Heart left ventricle (tissue), 13 donors: ENCODE measurements at regions not wholly inside any gene's neighbourhood (a gene's known extent, or its start where the extent isn't known, plus 50 kb on each side); places are given as distances from the start of the nearest gene placed in this dataset.

Source experiments
- POLR2A ChIP-seq, 2 donors: fragments of 450-650 bp; IDR thresholded peaks; one replicate each; pipeline ENCODE4 v1.6.1; 2017; ENCODE audit warnings: antibody characterized with exemption in 2 of 2, mild to moderate bottlenecking in 2 of 2, moderate library complexity in 2 of 2
- TF ChIP-seq, protein P1 (sequence below), 12 donors: fragments of 200-600 bp; sonication (generic) in 4 of 12; IDR thresholded peaks; one replicate each; pipeline versions ENCODE4 v1.5.0 to v1.8.0; 2018 to 2022; ENCODE audit warnings: antibody characterized with exemption in 12 of 12, mild to moderate bottlenecking in 5 of 12
- donor health status: ischemic (EF 13 %, LVEDD 7.1; RV severe dilation, severe dysfunction).
- donor health status: DM: no; HTN: yes; CAD: no.
- donor health status: DM: no; HTN: no; CAD: no.
- donor health status: ischemic (EF 25% LVEDD 6.9; RV normal size, moderate dysfunction).
- donor health status: ischemic (EF 25% LVEDD 5.7; RV mildly dilated, moderate dysfunction).
- donor health status: ischemic (EF 35%, LVEDD 5.7; RV mildly dilated, moderate dysfunction).
- donor health status: nonischemic (EF 11% LVEDD 7.7; RV severe dilation, severe dysfunction).
- donor health status: DM: yes; HTN: yes; CAD: no.
- donor health status: PGD.
- donor health status: ischemic (EF 29% LVEDD 5.4; RV normal size, mild dysfunction).
- donor health status: nonischemic (EF 23%, LVEDD 6.1; RV moderate dilation, normal function).

DNA sequence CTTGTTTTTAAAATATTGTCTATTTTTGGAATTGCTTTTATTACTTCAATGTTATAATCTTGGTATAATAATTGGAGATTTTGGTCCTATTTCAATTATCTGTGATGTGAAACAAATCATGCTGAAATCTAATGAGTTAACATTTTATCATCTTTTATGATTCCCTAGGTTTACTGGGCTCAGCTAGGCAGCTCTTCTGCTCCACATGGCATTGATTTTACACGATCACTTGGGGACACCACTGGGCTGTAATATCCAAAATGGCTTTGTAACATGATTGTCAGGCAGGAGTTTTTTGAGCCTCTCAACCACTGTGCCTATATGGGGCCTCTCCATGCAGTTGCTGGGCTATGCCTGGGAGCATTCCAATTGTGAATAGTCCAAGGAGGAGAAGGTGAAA is 163.3 kb downstream of the PYDC2 start:
- TF ChIP-seq, protein P1, sequence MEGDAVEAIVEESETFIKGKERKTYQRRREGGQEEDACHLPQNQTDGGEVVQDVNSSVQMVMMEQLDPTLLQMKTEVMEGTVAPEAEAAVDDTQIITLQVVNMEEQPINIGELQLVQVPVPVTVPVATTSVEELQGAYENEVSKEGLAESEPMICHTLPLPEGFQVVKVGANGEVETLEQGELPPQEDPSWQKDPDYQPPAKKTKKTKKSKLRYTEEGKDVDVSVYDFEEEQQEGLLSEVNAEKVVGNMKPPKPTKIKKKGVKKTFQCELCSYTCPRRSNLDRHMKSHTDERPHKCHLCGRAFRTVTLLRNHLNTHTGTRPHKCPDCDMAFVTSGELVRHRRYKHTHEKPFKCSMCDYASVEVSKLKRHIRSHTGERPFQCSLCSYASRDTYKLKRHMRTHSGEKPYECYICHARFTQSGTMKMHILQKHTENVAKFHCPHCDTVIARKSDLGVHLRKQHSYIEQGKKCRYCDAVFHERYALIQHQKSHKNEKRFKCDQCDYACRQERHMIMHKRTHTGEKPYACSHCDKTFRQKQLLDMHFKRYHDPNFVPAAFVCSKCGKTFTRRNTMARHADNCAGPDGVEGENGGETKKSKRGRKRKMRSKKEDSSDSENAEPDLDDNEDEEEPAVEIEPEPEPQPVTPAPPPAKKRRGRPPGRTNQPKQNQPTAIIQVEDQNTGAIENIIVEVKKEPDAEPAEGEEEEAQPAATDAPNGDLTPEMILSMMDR (IDR thresholded peaks at IDR 0.05): no peak
- no peak for TF ChIP-seq POLR2A (IDR thresholded peaks at IDR 0.05)
